CD4-positive, alpha-beta T cell treated with Interleukin-1 beta for 1 hour (primary cell): ENCODE measurements at regions not wholly inside any gene's neighbourhood (a gene's known extent, or its start where the extent isn't known, plus 50 kb on each side); places are given as distances from the start of the nearest gene placed in this dataset.

ENCODE experiments used
- DNase-seq, 2 donors: peaks; one replicate each; pipeline ENCODE4 v3.0.0-alpha.2; 2020 to 2022

GRCh38 chr6:169079650-169080049 is 174.0 kb downstream of the THBS2 start:
- DNase-seq, result no peak

GRCh38 chr6:169078399-169079145 is 175.1 kb downstream of the THBS2 start:
- no peak for DNase-seq

GRCh38 chr6:169075915-169076654 is 177.6 kb downstream of the THBS2 start:
- DNase-seq, result no peak

GRCh38 chr6:169075211-169075914 is 178.3 kb downstream of the THBS2 start:
- DNase-seq, result no peak

GRCh38 chr6:169074526-169074925 is 179.1 kb downstream of the THBS2 start:
- DNase-seq, result no peak

- DNase-seq, result no peak
These were observed 180.3 kb downstream of the THBS2 start for GRCh38 chr6:169073311-169073710.

- DNase-seq, result no peak
These were observed 181.3 kb downstream of the THBS2 start for GRCh38 chr6:169072127-169073042.

- no peak for DNase-seq
These were observed 182.3 kb downstream of the THBS2 start for GRCh38 chr6:169071394-169071793.

GRCh38 chr6:169070506-169071176 is 183.0 kb downstream of the THBS2 start:
- no peak for DNase-seq

- DNase-seq, result no peak
These were observed 184.3 kb downstream of the THBS2 start for GRCh38 chr6:169069356-169069755.

- DNase-seq, result no peak
These were observed 189.5 kb downstream of the THBS2 start for GRCh38 chr6:169064194-169064593.

GRCh38 chr6:169062272-169062671 is 191.4 kb downstream of the THBS2 start:
- DNase-seq, result no peak

GRCh38 chr6:169058634-169059033 is 195.0 kb downstream of the THBS2 start:
- DNase-seq, result no peak

- DNase-seq, result no peak
These were observed 201.2 kb downstream of the THBS2 start for GRCh38 chr6:169052462-169052861.

GRCh38 chr6:169051371-169051770 is 202.3 kb downstream of the THBS2 start:
- DNase-seq, result no peak

- DNase-seq, result no peak
These were observed 204.8 kb downstream of the THBS2 start for GRCh38 chr6:169048865-169049205.

- no peak for DNase-seq
These were observed 205.3 kb downstream of the THBS2 start for GRCh38 chr6:169048185-169048864.

- DNase-seq, result no peak
These were observed 206.3 kb downstream of the THBS2 start for GRCh38 chr6:169047345-169047744.

- DNase-seq, result no peak
These were observed 207.0 kb downstream of the THBS2 start for GRCh38 chr6:169046483-169047192.

- DNase-seq, result no peak
These were observed 207.6 kb downstream of the THBS2 start for GRCh38 chr6:169046021-169046420.

- DNase-seq, result no peak
These were observed 208.2 kb downstream of the THBS2 start for GRCh38 chr6:169045486-169045885.
